Putamen (tissue), 1 donor: ENCODE measurements at regions not wholly inside any gene's neighbourhood (a gene's known extent, or its start where the extent isn't known, plus 50 kb on each side); places are given as distances from the start of the nearest gene placed in this dataset.
"Not testable (repeated sequence)": the region's sequence is repeated elsewhere in the genome, so short reads cannot be mapped to it uniquely, and the experiment has no call there.

Source experiments
- DNase-seq: peaks from one replicate; pipeline ENCODE4 v3.0.0-alpha.2; 2016; ENCODE audit warnings: low spot score

DNA sequence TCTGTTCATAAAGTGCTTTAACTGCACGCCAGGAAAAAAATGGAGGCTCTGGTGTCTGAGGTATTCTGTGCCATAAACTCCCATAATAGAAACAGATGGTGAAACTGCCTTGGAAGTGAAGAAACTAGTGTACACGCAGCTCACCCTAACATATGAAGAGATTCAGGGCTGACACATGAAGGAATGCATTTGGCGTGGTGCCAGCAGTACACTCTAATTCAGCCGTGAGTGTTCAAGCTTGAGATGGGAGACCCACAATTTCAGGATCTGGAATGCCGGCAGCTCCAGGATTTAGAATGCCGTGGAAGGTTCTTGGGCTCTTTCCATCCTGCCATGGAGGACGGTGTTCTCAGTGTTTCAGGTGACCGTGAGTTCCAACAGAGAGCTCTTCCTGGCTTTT lies 478.4 kb downstream of the TSHZ3 start:
- DNase-seq, result no peak

DNA sequence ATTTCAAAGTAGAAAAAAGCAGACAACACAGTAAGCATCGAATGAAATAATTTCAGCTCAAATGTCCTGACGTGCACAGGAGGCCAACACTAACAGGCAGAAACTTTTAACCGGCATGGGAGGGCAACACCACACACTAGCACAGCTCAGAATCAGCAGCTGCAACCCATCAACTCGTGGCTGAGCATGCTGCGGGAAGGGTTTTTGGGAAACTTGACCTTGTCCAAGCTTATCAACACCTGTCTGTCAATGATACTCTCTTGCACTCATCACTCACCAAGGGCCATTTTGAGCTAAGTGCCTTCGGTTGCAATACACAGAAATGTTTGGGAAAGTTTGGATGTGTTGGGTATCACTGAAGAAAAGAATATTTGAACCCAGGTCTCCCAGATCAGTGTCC lies 483.7 kb downstream of the TSHZ3 start:
- DNase-seq, result no peak

- peak; percentile 15 for DNase-seq
Observed at GRCh38 chr19:30864391-30865215, 484.6 kb downstream of the TSHZ3 start.

GRCh38 chr19:30862876-30863275 lies 486.4 kb downstream of the TSHZ3 start:
- no peak for DNase-seq

- no peak for DNase-seq
Observed at GRCh38 chr19:30861919-30862318, 487.3 kb downstream of the TSHZ3 start.

DNA sequence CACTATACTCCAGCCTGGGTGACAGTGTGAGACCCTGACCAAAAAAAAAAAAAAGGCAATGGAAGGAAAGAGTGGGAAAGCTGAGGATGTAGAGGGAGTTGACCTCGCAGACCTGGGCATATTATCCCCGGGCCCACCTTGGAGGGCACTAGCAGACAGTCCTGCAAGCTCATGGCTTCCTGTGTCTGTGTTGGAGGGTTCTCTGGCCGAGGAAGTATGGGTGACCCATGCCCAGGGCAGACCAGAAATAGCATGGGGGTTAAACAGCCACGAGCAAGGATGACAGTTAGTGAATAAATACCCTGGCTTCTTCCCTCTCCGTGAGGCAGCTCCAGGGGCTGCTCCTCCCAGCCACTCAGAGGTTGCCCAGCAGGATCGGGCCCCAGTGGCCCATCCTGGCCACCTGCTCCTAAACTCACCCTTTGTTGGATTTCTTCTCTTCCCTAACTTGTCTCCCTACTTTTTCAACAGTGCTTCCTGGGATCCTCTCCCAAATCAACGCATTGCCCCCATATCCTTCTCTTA lies 485.8 kb downstream of the ZNF536 start:
- DNase-seq, result no peak

DNA sequence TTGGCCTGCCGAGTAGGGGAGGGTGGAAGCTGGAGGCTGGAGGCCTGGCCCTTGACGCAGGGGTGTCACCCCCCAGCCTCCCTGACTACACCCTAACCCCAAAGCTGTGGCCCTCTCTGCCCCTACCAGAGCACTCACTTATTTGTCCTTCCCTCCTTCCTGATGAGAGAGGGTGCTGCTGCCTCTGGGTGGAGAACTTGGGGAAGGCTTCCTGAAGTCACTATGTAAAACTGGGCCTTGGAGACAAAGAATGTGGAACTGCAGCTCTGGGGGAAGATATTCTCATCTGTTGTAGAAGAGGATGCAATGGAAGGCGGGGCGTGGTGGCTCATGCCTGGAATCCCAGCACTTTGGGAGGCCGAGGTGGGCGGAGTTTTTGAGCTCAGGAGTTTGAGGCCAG lies 485.2 kb downstream of the ZNF536 start:
- no peak for DNase-seq

DNA sequence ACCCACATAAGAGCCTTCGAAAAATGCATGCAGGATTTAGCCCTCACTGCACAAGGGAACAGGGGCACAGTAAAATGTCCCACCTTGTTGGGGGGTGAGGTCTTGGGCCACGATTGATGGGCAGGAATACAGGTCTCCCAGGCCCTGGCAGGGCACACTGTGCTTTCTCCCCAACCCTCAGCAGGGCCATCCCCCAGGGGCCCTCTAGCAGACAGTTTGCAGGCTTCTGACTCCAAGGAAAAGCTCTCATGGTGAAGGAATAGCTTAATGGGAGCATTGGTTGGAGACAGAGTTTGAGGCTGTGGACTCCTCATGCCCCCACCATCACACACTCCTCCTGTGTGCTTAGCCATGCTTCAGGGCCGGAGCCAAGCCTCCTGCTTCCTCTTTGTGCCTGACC lies 484.6 kb downstream of the ZNF536 start:
- DNase-seq, result no peak

DNA sequence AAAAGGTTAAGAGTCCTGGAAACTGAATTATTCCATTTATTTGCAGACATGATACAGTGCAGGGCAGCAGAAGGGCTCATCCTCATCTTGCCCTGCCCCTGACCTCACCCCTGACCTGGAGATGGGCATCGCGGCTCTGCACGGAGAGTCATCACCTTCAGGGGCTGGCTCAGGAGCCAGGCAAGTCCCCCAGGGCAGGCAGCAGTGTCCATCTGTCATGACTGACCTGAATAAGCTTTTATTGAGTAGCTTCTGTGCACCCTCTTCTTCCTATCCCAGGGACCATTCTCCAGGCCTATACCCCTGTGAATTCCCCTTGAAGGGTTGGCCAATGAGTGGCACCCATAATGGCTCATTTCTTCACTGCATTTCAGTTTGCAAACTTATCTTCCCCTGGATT lies 484.2 kb downstream of the ZNF536 start:
- DNase-seq, result no peak

DNA sequence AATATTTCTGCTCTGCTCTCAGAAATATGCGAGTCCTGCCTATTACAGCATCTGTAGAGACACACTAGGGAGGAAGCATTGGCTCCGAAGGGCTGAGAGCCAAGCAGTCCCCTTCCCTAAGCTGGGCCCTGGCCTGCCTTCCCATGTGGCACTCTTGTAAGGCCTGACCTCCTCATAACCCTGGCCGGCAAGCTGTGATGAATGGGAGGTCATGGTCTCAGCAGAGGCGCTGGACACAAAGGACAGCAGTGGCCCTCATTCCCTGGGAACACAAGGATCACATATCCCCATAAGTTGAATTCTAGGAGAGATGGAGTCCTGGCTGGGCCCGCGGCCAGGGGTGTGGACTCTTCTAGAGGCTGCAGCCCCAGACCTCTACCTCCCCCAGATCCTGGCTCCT lies 483.3 kb downstream of the ZNF536 start:
- DNase-seq, result no peak

GRCh38 chr19:30854661-30855060 lies 482.5 kb downstream of the ZNF536 start:
- DNase-seq, result no peak

GRCh38 chr19:30854207-30854606 lies 482.0 kb downstream of the ZNF536 start:
- DNase-seq, result no peak

- no peak for DNase-seq
Observed at GRCh38 chr19:30853036-30853435, 480.9 kb downstream of the ZNF536 start.

DNA sequence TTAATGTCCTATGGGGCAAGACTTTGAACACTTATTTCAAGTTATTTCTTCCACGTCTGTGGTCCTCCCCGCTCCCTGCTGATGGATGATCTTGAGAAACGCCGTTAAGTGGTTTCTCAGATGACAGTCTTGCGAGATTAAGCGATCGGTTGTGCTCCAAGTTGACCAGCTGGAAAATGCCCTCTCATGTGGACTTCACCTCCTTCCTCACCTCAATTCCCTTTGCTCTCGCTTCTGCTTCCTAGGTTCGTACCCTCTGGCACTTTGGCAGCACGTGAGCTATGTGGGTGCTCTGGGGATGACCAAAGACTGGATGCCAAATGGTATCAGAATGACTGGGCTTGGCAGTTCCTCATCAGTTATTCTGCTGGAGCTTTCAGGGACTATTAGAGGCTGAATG lies 480.0 kb downstream of the ZNF536 start:
- no peak for DNase-seq

DNA sequence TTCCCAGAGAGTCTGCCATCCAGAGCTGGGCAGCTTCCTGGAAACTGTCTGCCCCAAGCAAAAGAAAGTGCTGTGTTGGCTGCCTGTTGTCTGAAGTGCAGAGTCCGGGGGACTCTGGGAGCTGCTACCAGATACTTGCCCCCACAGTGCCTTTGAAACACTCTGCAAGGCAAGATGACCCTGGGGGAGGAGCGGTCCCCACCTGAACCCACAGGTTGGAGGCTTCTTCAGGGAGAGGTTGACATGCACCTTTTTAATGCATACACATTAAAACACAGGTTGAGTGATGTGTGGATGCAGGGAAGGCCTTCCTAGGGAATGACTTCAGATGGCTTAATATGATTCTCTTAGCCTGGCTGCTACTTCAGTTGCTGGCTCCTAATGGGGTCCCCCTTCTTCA lies 479.5 kb downstream of the ZNF536 start:
- DNase-seq, result no peak

DNA sequence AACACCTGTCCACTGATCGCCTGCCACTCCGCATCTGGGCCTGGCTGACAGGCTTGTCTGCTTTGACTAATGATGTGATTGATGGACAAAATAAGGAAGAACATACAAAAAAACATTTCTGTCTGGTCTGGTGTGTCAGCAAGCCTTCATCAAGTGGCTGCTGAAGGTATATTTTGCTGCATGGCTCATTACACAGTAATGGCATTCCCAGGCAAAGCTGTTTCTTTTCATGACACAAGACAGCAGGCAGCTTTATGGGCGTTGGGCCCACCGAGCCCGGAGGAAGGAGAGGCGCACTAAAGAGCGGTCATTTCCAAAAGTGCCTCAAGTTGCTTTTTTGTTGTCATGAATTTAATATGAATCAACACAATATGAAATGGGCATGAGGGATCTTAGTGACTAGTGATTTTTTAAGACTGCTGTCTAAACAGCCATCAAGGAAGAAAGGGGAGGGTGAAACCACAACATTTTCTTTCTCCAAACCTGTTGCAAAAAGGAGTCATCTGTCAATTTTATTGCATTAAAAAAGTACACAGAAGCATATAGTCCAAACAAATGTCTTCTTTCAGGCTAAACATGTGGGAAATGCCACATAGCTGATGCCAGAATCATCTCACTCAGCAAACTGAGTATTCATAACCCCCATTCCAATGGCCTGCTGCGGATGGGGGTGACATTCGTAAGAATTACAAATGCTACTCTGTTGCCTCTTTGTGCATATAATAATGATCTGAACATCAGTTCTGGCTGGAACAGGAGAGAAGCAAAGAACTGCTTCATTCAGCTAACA lies 476.6 kb downstream of the ZNF536 start:
- DNase-seq, result no peak

- no peak for DNase-seq
Observed at GRCh38 chr19:30846102-30846501, 473.9 kb downstream of the ZNF536 start.

DNA sequence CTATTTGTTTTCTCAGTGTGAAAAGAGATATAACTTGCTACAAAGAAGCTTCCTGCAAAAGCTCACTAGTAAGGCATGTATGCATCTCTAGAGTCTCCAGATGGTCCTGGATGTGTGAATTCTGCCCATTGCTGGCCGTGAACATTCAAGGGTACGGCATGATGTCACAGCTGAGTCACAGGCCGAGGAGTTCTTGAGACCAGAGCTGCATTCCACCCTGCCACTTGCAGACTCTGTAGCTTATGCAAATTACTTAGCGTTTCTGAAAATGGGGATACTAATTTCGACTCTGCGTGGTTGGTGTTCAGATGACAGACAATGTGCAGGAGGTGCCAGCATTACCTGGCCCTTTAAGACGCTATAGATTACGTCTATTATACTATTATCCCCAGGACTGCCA lies 470.7 kb downstream of the ZNF536 start:
- no peak for DNase-seq

DNA sequence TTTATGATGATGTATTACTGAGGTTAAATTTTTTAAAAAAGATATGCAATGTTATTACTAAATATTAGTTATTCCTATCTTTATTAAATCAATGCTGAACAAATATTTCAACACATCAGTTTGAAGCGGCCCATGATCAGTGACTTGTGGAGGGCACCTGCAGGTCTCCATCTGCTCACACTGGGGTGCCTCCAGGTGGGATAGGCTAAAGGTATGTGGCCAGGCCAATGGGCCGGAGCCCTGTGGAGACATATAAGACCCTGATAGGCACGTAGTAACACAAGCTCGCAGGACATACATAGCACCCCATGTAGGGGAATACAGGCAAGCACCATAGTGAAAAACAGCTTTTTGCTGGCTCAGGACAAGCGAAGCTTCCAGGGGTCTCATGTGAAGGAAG lies 469.8 kb downstream of the ZNF536 start:
- DNase-seq, result no peak

DNA sequence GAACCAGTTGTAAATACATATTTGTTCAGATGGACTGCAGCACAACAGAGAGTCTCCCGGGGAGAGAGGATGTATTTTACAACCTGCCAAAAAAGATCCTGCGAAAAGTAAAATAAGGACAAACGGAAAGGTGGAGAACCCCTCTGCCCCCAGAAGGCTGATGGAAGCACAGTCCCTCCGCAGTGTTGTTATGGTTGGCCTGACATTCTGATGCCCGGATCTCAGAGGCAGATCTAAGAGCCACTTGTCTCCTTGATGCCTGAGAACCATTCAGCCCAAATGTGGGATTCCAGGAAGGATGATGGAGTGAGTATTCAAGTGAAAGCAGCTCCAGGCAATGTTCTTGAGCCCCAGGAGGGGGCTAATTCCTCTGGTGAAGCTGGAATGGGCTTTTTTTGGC lies 458.7 kb downstream of the ZNF536 start:
- DNase-seq, result no peak

DNA sequence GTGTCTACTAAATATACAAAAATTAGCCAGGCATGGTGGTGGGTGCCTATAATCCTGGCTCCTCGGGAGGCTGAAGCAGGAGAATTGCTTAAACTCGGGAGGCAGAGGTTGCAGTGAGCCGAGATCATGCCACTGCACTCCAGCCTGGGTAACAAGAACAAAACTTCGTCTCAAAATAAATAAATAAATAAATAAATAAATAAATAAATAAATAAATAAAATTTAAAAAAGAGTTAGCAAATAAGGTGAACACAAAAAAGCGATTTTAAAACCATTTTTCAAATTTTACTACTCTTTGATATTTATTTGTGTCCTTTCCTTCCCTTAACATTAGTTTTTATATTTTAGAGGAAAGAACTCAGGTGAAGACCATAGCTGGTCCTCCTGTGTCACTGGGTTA lies 453.3 kb downstream of the ZNF536 start:
- DNase-seq, result not testable (repeated sequence)

GRCh38 chr19:30824809-30825208 lies 452.6 kb downstream of the ZNF536 start:
- DNase-seq, result no peak

DNA sequence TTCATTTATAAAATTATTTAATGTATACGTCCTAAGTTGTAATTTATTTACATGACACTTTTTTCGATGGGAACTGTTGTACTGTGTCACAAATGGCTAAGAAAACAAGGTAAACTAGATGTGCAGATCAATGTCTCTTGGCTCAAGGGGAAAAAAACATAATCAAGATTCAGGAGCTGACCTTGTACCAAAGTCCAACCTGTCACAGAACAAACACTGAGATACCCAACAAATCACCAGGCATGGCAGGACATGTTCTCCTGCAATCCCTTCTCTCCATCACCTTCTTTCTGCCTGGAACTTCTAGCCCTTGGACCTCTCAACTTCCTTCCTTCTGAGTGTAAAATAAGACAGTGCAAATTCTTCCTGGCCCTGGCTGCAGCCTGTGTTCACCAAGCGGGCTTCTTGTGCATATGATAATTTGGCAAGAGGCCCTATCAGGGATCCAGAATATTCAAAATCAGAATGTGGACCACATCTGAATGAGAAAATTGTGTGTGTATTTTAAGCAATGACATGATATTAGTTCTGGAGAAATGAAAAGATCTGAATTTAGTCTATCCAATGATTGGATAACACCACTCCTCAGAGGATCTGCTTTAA lies 445.9 kb downstream of the ZNF536 start:
- DNase-seq, result no peak
